ENCODE measurements at regions not wholly inside any gene's neighbourhood (a gene's known extent, or its start where the extent isn't known, plus 50 kb on each side); places are given as distances from the start of the nearest gene placed in this dataset.

- Histone ChIP-seq H3K9me3 (ENCODE audit: low read depth) (no peaks in the 10 kb centered on the region), H3K27ac (no peak overlapping the region), H3K36me3 (replicated peaks; ENCODE audit: insufficient read depth, low read depth) (no peaks in the 10 kb centered on the region), H2AFZ (no peak overlapping the region), H3K4me2 (no peak overlapping the region), H3K27me3 (no peaks in the 10 kb centered on the region), H3K4me1 (ENCODE audit: insufficient read depth) (no peaks in the 10 kb centered on the region), H3K9me2 (replicated peaks; ENCODE audit: insufficient read depth) (no peaks in the 10 kb centered on the region), H4K20me1 (ENCODE audit: insufficient read depth, poor library complexity, severe bottlenecking) (no peaks in the 10 kb centered on the region), H3K4me3 (no peak overlapping the region), H3K79me2 (no peaks in the 10 kb centered on the region)
- no peak for DNase-seq (ENCODE audit: low spot score)
- TF ChIP-seq EZH2 (IDR thresholded peaks at IDR 0.05; ENCODE audit: borderline replicate concordance) (no peak), EZH2phosphoT487 (IDR thresholded peaks at IDR 0.05; ENCODE audit: low read depth, severe bottlenecking, unreplicated experiment) (no peak), CTCF (IDR thresholded peaks at IDR 0.05; ENCODE audit: poor library complexity) (no peak)
- WGBS (ENCODE audit: low lambda C conversion rate, missing lambda C conversion rate): 15% methylated on average over 1 of the region's 1 CpG
Observed at GRCh38 chr5:165135565-165135964, 1630.1 kb downstream of the MAT2B start.

DNA sequence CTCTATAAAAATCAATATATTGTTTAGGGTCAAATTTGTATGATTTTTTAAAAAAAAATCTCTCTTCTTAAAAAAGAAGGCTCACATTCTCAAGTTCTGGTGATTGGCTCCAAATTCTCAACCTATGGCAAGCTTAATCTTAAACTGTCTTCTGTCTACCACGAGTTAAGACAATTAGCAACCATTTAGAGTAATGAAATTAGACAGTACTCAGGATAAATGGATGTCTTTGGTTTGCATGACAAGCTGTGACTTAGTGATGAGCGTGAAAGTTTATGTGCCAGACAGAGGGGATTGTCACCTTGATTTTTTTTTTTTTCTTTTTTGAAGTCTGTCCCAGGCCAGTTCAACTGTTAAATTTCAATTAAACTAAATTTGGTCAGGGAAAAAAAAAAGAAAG is 1632.3 kb downstream of the MAT2B start:
- TF ChIP-seq EZH2phosphoT487 (IDR thresholded peaks at IDR 0.05; ENCODE audit: low read depth, severe bottlenecking, unreplicated experiment) (no peak), CTCF (IDR thresholded peaks at IDR 0.05; ENCODE audit: poor library complexity) (no peak), EZH2 (IDR thresholded peaks at IDR 0.05; ENCODE audit: borderline replicate concordance) (no peak)
- H3K36me3 ChIP-seq (replicated peaks; ENCODE audit: insufficient read depth, low read depth): no peaks in the 10 kb centered on the region
- no peaks in the 10 kb centered on the region for H3K9me3 ChIP-seq (ENCODE audit: low read depth)
- H3K4me3 ChIP-seq: no peak overlapping the region
- no peaks in the 10 kb centered on the region for H4K20me1 ChIP-seq (ENCODE audit: insufficient read depth, poor library complexity, severe bottlenecking)
- no peak overlapping the region for H2AFZ ChIP-seq
- WGBS (ENCODE audit: low lambda C conversion rate, missing lambda C conversion rate): 58% methylated on average over 2 of the region's 2 CpGs
- no peaks in the 10 kb centered on the region for H3K9me2 ChIP-seq (replicated peaks; ENCODE audit: insufficient read depth)
- DNase-seq (ENCODE audit: low spot score): no peak
- no peaks in the 10 kb centered on the region for H3K79me2 ChIP-seq
- no peaks in the 10 kb centered on the region for H3K27me3 ChIP-seq
- no peaks in the 10 kb centered on the region for H3K4me1 ChIP-seq (ENCODE audit: insufficient read depth)
- H3K4me2 ChIP-seq: no peak overlapping the region
- no peak overlapping the region for H3K27ac ChIP-seq

DNA sequence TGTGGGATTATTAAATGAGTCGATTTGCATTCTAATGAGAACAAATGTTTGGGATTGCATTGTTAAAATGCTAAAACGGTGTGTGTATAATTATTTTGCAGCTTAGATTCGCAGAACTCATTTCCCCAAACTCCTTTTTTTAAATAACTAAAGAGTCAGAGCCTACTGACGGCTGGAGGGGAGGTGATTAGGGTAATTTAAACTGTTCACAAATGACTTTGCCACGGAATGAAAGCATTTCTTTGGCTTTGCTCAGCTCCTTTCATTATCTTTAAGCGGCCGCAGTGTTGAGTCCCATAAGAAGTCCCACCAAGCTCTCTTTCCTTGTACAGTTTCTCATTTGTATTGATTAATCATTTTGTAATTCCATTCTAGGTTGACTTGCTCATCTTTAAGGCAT is 1632.8 kb downstream of the MAT2B start:
- no peaks in the 10 kb centered on the region for H3K9me2 ChIP-seq (replicated peaks; ENCODE audit: insufficient read depth)
- no peak overlapping the region for H3K4me2 ChIP-seq
- H3K27me3 ChIP-seq: no peaks in the 10 kb centered on the region
- no peak overlapping the region for H3K27ac ChIP-seq
- no peaks in the 10 kb centered on the region for H3K9me3 ChIP-seq (ENCODE audit: low read depth)
- no peak for DNase-seq (ENCODE audit: low spot score)
- H3K79me2 ChIP-seq: no peaks in the 10 kb centered on the region
- TF ChIP-seq EZH2phosphoT487 (IDR thresholded peaks at IDR 0.05; ENCODE audit: low read depth, severe bottlenecking, unreplicated experiment): no peak
- TF ChIP-seq EZH2 (IDR thresholded peaks at IDR 0.05; ENCODE audit: borderline replicate concordance): no peak
- TF ChIP-seq CTCF (IDR thresholded peaks at IDR 0.05; ENCODE audit: poor library complexity): no peak
- 38% methylated on average over 7 of the region's 7 CpGs for WGBS (ENCODE audit: low lambda C conversion rate, missing lambda C conversion rate)
- H4K20me1 ChIP-seq (ENCODE audit: insufficient read depth, poor library complexity, severe bottlenecking): no peaks in the 10 kb centered on the region
- no peak overlapping the region for H2AFZ ChIP-seq
- no peaks in the 10 kb centered on the region for H3K36me3 ChIP-seq (replicated peaks; ENCODE audit: insufficient read depth, low read depth)
- no peaks in the 10 kb centered on the region for H3K4me1 ChIP-seq (ENCODE audit: insufficient read depth)
- H3K4me3 ChIP-seq: no peak overlapping the region

GRCh38 chr5:165139262-165139661 is 1633.8 kb downstream of the MAT2B start:
- no peaks in the 10 kb centered on the region for H4K20me1 ChIP-seq (ENCODE audit: insufficient read depth, poor library complexity, severe bottlenecking)
- H3K4me3 ChIP-seq: no peak overlapping the region
- no peak overlapping the region for H2AFZ ChIP-seq
- H3K4me2 ChIP-seq: no peak overlapping the region
- H3K79me2 ChIP-seq: no peaks in the 10 kb centered on the region
- H3K27ac ChIP-seq: no peak overlapping the region
- no peaks in the 10 kb centered on the region for H3K9me3 ChIP-seq (ENCODE audit: low read depth)
- DNase-seq (ENCODE audit: low spot score): no peak
- no peaks in the 10 kb centered on the region for H3K9me2 ChIP-seq (replicated peaks; ENCODE audit: insufficient read depth)
- TF ChIP-seq EZH2 (IDR thresholded peaks at IDR 0.05; ENCODE audit: borderline replicate concordance) (no peak), EZH2phosphoT487 (IDR thresholded peaks at IDR 0.05; ENCODE audit: low read depth, severe bottlenecking, unreplicated experiment) (no peak), CTCF (IDR thresholded peaks at IDR 0.05; ENCODE audit: poor library complexity) (no peak)
- WGBS (ENCODE audit: low lambda C conversion rate, missing lambda C conversion rate): 84% methylated on average over 3 of the region's 3 CpGs
- no peaks in the 10 kb centered on the region for H3K4me1 ChIP-seq (ENCODE audit: insufficient read depth)
- H3K36me3 ChIP-seq (replicated peaks; ENCODE audit: insufficient read depth, low read depth): no peaks in the 10 kb centered on the region
- no peaks in the 10 kb centered on the region for H3K27me3 ChIP-seq

Data from hepatocyte (in vitro differentiated cells).